B cell (primary cell): ENCODE measurements at regions not wholly inside any gene's neighbourhood (a gene's known extent, or its start where the extent isn't known, plus 50 kb on each side); places are given as distances from the start of the nearest gene placed in this dataset.

Source experiments
- EZH2 ChIP-seq: IDR thresholded peaks from 2 replicates; pipeline ENCODE4 v1.6.1; 2012; ENCODE audit warnings: borderline replicate concordance, low read depth, mild to moderate bottlenecking, moderate library complexity, low read length; ENCODE audit not compliant: insufficient read depth, poor library complexity, severe bottlenecking
- TF ChIP-seq, protein P1 (sequence below): fragments of 200-600 bp; IDR thresholded peaks from one replicate; pipeline ENCODE4 v1.8.0; 2022; ENCODE audit warnings: antibody characterized with exemption, mild to moderate bottlenecking

DNA sequence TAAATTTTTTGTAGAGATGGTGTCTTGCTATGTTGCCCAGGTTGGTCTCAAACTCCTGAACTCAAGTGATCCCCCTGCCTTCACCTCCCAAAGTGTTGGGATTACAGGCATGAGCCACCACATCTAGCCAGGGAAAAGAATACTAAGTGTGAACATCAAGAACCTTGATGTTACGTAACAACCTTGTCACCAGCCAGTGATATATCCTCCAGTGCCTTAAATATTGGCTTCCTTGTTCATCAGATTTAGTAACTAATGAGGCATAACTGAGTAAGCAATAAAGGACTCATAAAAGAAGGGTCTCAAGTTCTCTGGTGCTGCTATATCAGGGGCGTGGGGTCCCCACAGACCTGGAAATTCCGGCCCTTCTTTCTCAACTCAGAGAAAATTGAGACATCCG, 60.5 kb upstream of the ENPEP start:
- TF ChIP-seq, protein P1, sequence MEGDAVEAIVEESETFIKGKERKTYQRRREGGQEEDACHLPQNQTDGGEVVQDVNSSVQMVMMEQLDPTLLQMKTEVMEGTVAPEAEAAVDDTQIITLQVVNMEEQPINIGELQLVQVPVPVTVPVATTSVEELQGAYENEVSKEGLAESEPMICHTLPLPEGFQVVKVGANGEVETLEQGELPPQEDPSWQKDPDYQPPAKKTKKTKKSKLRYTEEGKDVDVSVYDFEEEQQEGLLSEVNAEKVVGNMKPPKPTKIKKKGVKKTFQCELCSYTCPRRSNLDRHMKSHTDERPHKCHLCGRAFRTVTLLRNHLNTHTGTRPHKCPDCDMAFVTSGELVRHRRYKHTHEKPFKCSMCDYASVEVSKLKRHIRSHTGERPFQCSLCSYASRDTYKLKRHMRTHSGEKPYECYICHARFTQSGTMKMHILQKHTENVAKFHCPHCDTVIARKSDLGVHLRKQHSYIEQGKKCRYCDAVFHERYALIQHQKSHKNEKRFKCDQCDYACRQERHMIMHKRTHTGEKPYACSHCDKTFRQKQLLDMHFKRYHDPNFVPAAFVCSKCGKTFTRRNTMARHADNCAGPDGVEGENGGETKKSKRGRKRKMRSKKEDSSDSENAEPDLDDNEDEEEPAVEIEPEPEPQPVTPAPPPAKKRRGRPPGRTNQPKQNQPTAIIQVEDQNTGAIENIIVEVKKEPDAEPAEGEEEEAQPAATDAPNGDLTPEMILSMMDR, result no peak
- no peak for TF ChIP-seq EZH2
